ENCODE measurements at regions not wholly inside any gene's neighbourhood (a gene's known extent, or its start where the extent isn't known, plus 50 kb on each side); places are given as distances from the start of the nearest gene placed in this dataset.

DNA sequence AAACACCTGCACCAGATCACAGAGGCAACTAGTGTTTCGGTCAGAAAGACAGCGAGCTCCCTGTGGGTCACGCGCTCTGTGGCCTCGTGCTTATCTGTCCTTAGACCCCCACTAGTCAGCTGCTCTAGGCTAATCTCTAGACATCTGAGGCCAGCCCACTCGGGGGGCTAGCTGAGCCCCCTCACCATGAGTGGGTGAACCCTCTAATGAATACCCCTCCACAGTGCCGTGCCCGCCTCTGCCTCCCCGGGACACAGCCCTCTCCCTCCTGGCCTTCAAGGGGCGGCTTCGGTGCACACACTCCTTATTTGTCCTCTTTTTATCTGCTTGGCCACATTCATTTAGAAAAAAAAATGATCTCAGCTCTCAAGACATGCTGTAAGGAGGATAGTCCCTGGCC, 320.1 kb downstream of the C16orf95 start (continued):
- TF ChIP-seq, protein P1, sequence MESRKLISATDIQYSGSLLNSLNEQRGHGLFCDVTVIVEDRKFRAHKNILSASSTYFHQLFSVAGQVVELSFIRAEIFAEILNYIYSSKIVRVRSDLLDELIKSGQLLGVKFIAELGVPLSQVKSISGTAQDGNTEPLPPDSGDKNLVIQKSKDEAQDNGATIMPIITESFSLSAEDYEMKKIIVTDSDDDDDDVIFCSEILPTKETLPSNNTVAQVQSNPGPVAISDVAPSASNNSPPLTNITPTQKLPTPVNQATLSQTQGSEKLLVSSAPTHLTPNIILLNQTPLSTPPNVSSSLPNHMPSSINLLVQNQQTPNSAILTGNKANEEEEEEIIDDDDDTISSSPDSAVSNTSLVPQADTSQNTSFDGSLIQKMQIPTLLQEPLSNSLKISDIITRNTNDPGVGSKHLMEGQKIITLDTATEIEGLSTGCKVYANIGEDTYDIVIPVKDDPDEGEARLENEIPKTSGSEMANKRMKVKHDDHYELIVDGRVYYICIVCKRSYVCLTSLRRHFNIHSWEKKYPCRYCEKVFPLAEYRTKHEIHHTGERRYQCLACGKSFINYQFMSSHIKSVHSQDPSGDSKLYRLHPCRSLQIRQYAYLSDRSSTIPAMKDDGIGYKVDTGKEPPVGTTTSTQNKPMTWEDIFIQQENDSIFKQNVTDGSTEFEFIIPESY (IDR thresholded peaks at IDR 0.05) = no peak
- TF ChIP-seq RXRA (IDR thresholded peaks at IDR 0.05) (no peak), HNF4A (conservative IDR thresholded peaks at IDR 0.05) (no peak), FOXA2 (IDR thresholded peaks at IDR 0.05) (no peak), NR2F2 (IDR thresholded peaks at IDR 0.05) (no peak), TAF1 (conservative IDR thresholded peaks at IDR 0.05) (no peak), GABPA (IDR thresholded peaks at IDR 0.05 in 1 of 2, conservative IDR thresholded peaks at IDR 0.05 in 1 of 2) (no peak), SP1 (IDR thresholded peaks at IDR 0.05) (no peak)

DNA sequence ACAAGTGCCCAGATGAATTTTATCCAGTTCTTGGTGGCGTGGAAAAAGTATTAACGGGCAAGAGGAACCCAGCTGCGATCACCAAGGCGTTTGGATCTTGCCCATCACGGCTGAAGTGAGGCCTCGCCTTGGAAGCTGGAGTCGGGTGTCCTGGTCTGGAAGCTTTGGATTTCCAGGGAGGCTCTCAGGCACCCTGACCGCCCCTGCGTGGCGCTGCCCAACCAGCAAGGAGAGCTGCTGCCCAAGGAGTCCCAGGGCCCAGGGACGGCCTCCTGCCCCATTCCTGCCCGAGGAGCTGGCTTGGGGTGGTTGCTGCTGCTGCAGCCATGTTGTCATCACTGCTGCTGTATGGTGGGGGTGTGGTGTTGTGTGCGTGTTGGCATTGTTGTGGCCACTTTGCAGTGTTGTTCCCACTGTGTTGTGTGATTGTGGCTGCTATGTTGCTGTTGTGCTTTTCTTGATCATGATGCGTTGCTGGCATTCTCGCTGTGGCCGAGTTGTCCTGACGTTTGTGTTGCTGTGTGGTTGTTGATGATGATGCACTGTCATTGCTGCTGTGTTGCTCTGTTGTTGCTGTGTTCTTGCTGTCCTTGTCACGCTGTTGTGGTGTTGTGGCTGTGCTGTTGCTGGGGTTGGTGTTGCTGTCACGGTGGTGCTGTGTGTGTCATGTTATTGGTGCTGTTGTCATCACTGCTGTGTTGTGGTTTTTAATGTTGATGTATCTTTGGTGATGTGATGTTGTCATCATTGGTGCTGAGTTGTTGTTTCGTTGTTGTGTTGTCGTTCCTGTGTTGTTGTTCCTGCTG, 318.8 kb downstream of the C16orf95 start:
- peaks cover 0 to 11% (median 0%) of the 10 kb centered on the region in 4 donors for H3K27me3 ChIP-seq (ENCODE audit: control insufficient read depth in 4 of 4, insufficient read depth in 4 of 4, low read length in 3 of 4)
- no peaks in the 10 kb centered on the region for H3K4me1 ChIP-seq (ENCODE audit: control insufficient read depth in 4 of 4, insufficient read depth in 4 of 4, low read length in 3 of 4)
- DNase-seq (ENCODE audit: low spot score) = no peak
- no peak overlapping the region for H3K4me3 ChIP-seq (ENCODE audit: low read depth in 1 of 3, low read length in 3 of 3)
- H3K27ac ChIP-seq (ENCODE audit: low read depth in 1 of 2, low read length in 2 of 2) = no peak overlapping the region
- 82% methylated on average over 21 of the region's 21 CpGs for WGBS
- no peaks in the 10 kb centered on the region for H3K9me3 ChIP-seq (ENCODE audit: control insufficient read depth in 4 of 4, low read length in 3 of 4)
- no peak overlapping the region for H3K9ac ChIP-seq (ENCODE audit: low read depth in 1 of 2, low read length in 2 of 2)
- no peak for TF ChIP-seq GABPA (IDR thresholded peaks at IDR 0.05 in 1 of 2, conservative IDR thresholded peaks at IDR 0.05 in 1 of 2)
- no peak for TF ChIP-seq HNF4A (conservative IDR thresholded peaks at IDR 0.05)
- TF ChIP-seq, protein P2, sequence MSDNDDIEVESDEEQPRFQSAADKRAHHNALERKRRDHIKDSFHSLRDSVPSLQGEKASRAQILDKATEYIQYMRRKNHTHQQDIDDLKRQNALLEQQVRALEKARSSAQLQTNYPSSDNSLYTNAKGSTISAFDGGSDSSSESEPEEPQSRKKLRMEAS (IDR thresholded peaks at IDR 0.05) = no peak
- no peak for TF ChIP-seq TAF1 (conservative IDR thresholded peaks at IDR 0.05)
- TF ChIP-seq HNF4G (IDR thresholded peaks at IDR 0.05) = no peak
- TF ChIP-seq RXRA (IDR thresholded peaks at IDR 0.05) = no peak
- TF ChIP-seq, protein P3, sequence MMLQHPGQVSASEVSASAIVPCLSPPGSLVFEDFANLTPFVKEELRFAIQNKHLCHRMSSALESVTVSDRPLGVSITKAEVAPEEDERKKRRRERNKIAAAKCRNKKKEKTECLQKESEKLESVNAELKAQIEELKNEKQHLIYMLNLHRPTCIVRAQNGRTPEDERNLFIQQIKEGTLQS (IDR thresholded peaks at IDR 0.05) = no peak
- no peak for TF ChIP-seq FOXA2 (IDR thresholded peaks at IDR 0.05)
- no peak for TF ChIP-seq EGR1 (IDR thresholded peaks at IDR 0.05; ENCODE audit: low read depth in 2 of 2)
- no peak for TF ChIP-seq YY1 (IDR thresholded peaks at IDR 0.05)
- TF ChIP-seq, protein P4, sequence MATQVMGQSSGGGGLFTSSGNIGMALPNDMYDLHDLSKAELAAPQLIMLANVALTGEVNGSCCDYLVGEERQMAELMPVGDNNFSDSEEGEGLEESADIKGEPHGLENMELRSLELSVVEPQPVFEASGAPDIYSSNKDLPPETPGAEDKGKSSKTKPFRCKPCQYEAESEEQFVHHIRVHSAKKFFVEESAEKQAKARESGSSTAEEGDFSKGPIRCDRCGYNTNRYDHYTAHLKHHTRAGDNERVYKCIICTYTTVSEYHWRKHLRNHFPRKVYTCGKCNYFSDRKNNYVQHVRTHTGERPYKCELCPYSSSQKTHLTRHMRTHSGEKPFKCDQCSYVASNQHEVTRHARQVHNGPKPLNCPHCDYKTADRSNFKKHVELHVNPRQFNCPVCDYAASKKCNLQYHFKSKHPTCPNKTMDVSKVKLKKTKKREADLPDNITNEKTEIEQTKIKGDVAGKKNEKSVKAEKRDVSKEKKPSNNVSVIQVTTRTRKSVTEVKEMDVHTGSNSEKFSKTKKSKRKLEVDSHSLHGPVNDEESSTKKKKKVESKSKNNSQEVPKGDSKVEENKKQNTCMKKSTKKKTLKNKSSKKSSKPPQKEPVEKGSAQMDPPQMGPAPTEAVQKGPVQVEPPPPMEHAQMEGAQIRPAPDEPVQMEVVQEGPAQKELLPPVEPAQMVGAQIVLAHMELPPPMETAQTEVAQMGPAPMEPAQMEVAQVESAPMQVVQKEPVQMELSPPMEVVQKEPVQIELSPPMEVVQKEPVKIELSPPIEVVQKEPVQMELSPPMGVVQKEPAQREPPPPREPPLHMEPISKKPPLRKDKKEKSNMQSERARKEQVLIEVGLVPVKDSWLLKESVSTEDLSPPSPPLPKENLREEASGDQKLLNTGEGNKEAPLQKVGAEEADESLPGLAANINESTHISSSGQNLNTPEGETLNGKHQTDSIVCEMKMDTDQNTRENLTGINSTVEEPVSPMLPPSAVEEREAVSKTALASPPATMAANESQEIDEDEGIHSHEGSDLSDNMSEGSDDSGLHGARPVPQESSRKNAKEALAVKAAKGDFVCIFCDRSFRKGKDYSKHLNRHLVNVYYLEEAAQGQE (IDR thresholded peaks at IDR 0.05) = no peak
- TF ChIP-seq SP1 (IDR thresholded peaks at IDR 0.05) = no peak
- TF ChIP-seq RAD21 (IDR thresholded peaks at IDR 0.05) = no peak
- TF ChIP-seq NR2F2 (IDR thresholded peaks at IDR 0.05) = no peak
- no peaks in the 10 kb centered on the region for H3K36me3 ChIP-seq (ENCODE audit: control insufficient read depth in 4 of 4, insufficient read depth in 3 of 4, low read depth in 1 of 4, low read length in 3 of 4)

Measured in liver (tissue), 7 donors.